ENCODE measurements at regions not wholly inside any gene's neighbourhood (a gene's known extent, or its start where the extent isn't known, plus 50 kb on each side); places are given as distances from the start of the nearest gene placed in this dataset.

GRCh38 chr1:78760858-78761257 is 111.2 kb downstream of the IFI44 start:
- Histone ChIP-seq H2BK5ac (ENCODE audit: insufficient read length, low read length) (no peak overlapping the region), H3K79me2 (ENCODE audit: insufficient read depth, low read length) (no peaks in the 10 kb centered on the region), H2AFZ (ENCODE audit: low read length) (no peak overlapping the region), H3K27me3 (ENCODE audit: insufficient read depth, low read length) (no peaks in the 10 kb centered on the region), H3K56ac (ENCODE audit: insufficient read length, low read depth, low read length) (no peak overlapping the region), H4K91ac (ENCODE audit: insufficient read length, low read depth, low read length) (no peak overlapping the region), H2AK5ac (ENCODE audit: insufficient read length, low read length) (no peak overlapping the region), H4K20me1 (ENCODE audit: control insufficient read depth, insufficient read depth, insufficient read length) (no peaks in the 10 kb centered on the region), H2BK15ac (ENCODE audit: low read depth, low read length) (no peak overlapping the region), H3K4me2 (ENCODE audit: insufficient read depth, insufficient read length, low read length) (no peak overlapping the region), H3K23me2 (ENCODE audit: insufficient read length, low read depth, low read length, poor library complexity, severe bottlenecking) (no peaks in the 10 kb centered on the region), H2BK12ac (ENCODE audit: insufficient read length, low read depth, low read length) (no peak overlapping the region), H2BK120ac (ENCODE audit: low read depth, low read length, poor library complexity, severe bottlenecking) (no peak overlapping the region), H2BK20ac (ENCODE audit: low read depth, low read length, poor library complexity, severe bottlenecking) (no peak overlapping the region), H3K14ac (ENCODE audit: insufficient read depth, low read length) (no peak overlapping the region), H4K8ac (replicated peaks; ENCODE audit: insufficient read length, low read depth, low read length) (no peak overlapping the region), H3K79me1 (ENCODE audit: insufficient read depth, low read depth, low read length, poor library complexity, severe bottlenecking) (no peaks in the 10 kb centered on the region), H3K4ac (ENCODE audit: low read depth, low read length) (no peak overlapping the region), H3K9me3 (ENCODE audit: control insufficient read depth, low read depth, low read length) (no peaks in the 10 kb centered on the region), H4K5ac (ENCODE audit: insufficient read length, low read depth, low read length) (no peak overlapping the region), H3K23ac (ENCODE audit: insufficient read length, low read depth, low read length) (no peak overlapping the region), H3T11ph (ENCODE audit: low read length) (no peak overlapping the region), H3K18ac (ENCODE audit: insufficient read length, low read depth, low read length) (no peak overlapping the region), H3K9ac (ENCODE audit: extremely low read depth, insufficient read length, low read length) (no peak overlapping the region), H3K27ac (ENCODE audit: insufficient read length, low read depth, low read length) (no peak overlapping the region), H3K4me1 (ENCODE audit: insufficient read depth, low read length) (no peaks in the 10 kb centered on the region)
- TF ChIP-seq, protein P1, sequence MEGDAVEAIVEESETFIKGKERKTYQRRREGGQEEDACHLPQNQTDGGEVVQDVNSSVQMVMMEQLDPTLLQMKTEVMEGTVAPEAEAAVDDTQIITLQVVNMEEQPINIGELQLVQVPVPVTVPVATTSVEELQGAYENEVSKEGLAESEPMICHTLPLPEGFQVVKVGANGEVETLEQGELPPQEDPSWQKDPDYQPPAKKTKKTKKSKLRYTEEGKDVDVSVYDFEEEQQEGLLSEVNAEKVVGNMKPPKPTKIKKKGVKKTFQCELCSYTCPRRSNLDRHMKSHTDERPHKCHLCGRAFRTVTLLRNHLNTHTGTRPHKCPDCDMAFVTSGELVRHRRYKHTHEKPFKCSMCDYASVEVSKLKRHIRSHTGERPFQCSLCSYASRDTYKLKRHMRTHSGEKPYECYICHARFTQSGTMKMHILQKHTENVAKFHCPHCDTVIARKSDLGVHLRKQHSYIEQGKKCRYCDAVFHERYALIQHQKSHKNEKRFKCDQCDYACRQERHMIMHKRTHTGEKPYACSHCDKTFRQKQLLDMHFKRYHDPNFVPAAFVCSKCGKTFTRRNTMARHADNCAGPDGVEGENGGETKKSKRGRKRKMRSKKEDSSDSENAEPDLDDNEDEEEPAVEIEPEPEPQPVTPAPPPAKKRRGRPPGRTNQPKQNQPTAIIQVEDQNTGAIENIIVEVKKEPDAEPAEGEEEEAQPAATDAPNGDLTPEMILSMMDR (conservative IDR thresholded peaks at IDR 0.05) = no peak
- WGBS (ENCODE audit: extremely low coverage, insufficient read length, low lambda C conversion rate) = no CpG with 5 or more reads among the region's 2 CpGs
- DNase-seq = no peak
- H3K9me3 Mint-ChIP-seq = peaks cover 0 to under 1% of the 10 kb centered on the region in 2 experiments; a peak in 2 of 5 replicates
- no peak overlapping the region for H3K4me3 Mint-ChIP-seq
- H3K4me1 Mint-ChIP-seq = no peaks in the 10 kb centered on the region
- H3K36me3 Mint-ChIP-seq (ENCODE audit: insufficient read depth in 1 of 3, low read depth in 3 of 3) = peaks cover 0 to under 1% (median 0%) of the 10 kb centered on the region in 3 experiments; a peak in 1 of 7 replicates
- H3K27ac Mint-ChIP-seq = no peak overlapping the region; a peak in 1 of 7 replicates
- H3K27me3 Mint-ChIP-seq (ENCODE audit: low read depth) = no peaks in the 10 kb centered on the region

All from H9 (cell line).